Gastrocnemius medialis (tissue), 4 donors: ENCODE measurements at regions not wholly inside any gene's neighbourhood (a gene's known extent, or its start where the extent isn't known, plus 50 kb on each side); places are given as distances from the start of the nearest gene placed in this dataset.
A peak's percentile ranks its signal among the peaks of the same experiment; 100 is the strongest.
"Not testable (repeated sequence)": the region's sequence is repeated elsewhere in the genome, so short reads cannot be mapped to it uniquely, and the experiment has no call there.

Experiments
- ATAC-seq, 2 donors: fragments of 150-250 bp; one replicate each; pipeline ENCODE4 v1.9.1; 2016
- DNase-seq, 2 donors: peaks; one replicate each; pipeline ENCODE4 v3.0.0-alpha.2; 2019
- H3K27ac ChIP-seq, 4 donors: fragments of 200-600 bp; sonication (generic); 1 replicate in 1 of 4; 2 replicates in 3 of 4; pipeline ENCODE4 v1.5.1; 2016 to 2018; ENCODE audit warnings: mild to moderate bottlenecking in 2 of 4, moderate library complexity in 1 of 4
- H3K27me3 ChIP-seq, 3 donors: fragments of 200-600 bp; sonication (generic) in 2 of 3; 1 replicate in 1 of 3; 2 replicates in 2 of 3; pipeline versions ENCODE4 v1.5.1 to v1.6.0; 2016 to 2019; ENCODE audit warnings: mild to moderate bottlenecking in 1 of 3, moderate library complexity in 1 of 3
- H3K36me3 ChIP-seq, 2 donors: fragments of 200-600 bp; sonication (generic) in 1 of 2; one replicate each; pipeline ENCODE4 v1.5.1; 2017 to 2018
- H3K4me1 ChIP-seq, 2 donors: fragments of 200-600 bp; sonication (generic) in 1 of 2; one replicate each; pipeline ENCODE4 v1.5.1; 2016 to 2017; ENCODE audit warnings: mild to moderate bottlenecking in 2 of 2
- H3K4me3 ChIP-seq, 4 donors: fragments of 200-600 bp; sonication (generic) in 3 of 4; 1 replicate in 1 of 4; 2 replicates in 3 of 4; pipeline ENCODE4 v1.5.1; 2016 to 2019; ENCODE audit warnings: mild to moderate bottlenecking in 2 of 4
- H3K9me3 ChIP-seq, 3 donors: fragments of 200-600 bp; sonication (generic) in 2 of 3; 1 replicate in 1 of 3; 2 replicates in 2 of 3; pipeline ENCODE4 v1.5.1; 2016 to 2019
- POLR2A ChIP-seq, 2 donors: fragments of 450-650 bp; IDR thresholded peaks; one replicate each; pipeline ENCODE4 v1.6.1; 2017; ENCODE audit warnings: antibody characterized with exemption in 2 of 2, mild to moderate bottlenecking in 2 of 2, moderate library complexity in 2 of 2
- in situ Hi-C, 4 donors: fragments of 200-750 bp; cut with MboI; loops; one replicate each; pipeline versions ENCODE4 v1.15.0 to v1.8.0; 2017; ENCODE audit warnings: low sequenced_read_pairs in 4 of 4
- intact Hi-C: fragments of 100-400 bp; cut with DNase I; formaldehyde crosslinking; loops from one replicate; pipeline ENCODE4 v1.15.1; 2023; ENCODE audit warnings: low total_unique reads
- TF ChIP-seq, protein P1 (sequence below), 5 experiments: fragments of 450-650 bp in 3 of 5; fragments of 200-600 bp in 2 of 5; sonication (generic) in 2 of 5; IDR thresholded peaks in 4 of 5; conservative IDR thresholded peaks in 1 of 5; 1 replicate in 4 of 5; 2 replicates in 1 of 5; pipeline ENCODE4 v1.5.1; 2016 to 2019; ENCODE audit warnings: antibody characterized with exemption in 5 of 5, mild to moderate bottlenecking in 3 of 5, moderate library complexity in 3 of 5

DNA sequence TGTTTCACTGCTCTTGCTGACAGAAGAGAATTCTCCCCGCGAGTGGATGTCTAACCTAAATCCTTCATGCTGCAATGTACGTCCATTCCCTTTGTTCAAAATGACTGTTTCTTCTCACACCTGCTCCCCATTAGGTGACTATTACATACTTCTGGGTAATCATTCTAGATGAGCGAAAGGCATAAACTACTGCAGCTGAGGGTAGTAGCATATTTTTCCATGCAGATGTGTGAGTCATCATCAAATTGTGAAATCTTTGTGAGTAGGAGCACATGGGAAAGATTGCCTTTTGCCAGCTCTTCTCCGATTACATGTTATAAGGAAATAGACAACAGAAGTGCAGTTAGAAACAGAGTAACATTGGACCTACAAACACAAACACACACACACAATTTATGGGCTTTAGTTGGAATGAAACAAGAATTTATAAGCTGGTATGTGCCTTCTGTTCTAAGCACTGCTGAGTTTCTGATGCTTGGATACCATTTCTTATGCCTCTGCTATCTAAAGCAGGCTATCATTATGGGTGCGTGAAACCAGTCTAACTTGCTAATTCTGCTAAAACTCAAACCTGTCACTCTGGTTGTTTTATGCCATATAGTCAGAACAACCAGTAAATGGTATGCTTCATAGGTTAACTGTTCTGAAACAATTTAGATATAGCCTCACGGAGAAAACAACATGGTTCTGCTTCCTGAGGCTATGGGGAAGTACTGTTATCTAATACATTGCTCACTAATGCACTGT is 346.9 kb upstream of the PSMD7 start:
- peak overlapping the region in 3 of 4 donors; percentile 10 to 31 (median 14) for H3K4me3 ChIP-seq
- H3K9me3 ChIP-seq: no peaks in the 10 kb centered on the region
- intact Hi-C loops: no loop called here
- peaks cover 14 to 16% of the 10 kb centered on the region in 2 donors for H3K4me1 ChIP-seq
- H3K27ac ChIP-seq: peak overlapping the region; percentile 67 to 82 (median 74)
- TF ChIP-seq, protein P1, sequence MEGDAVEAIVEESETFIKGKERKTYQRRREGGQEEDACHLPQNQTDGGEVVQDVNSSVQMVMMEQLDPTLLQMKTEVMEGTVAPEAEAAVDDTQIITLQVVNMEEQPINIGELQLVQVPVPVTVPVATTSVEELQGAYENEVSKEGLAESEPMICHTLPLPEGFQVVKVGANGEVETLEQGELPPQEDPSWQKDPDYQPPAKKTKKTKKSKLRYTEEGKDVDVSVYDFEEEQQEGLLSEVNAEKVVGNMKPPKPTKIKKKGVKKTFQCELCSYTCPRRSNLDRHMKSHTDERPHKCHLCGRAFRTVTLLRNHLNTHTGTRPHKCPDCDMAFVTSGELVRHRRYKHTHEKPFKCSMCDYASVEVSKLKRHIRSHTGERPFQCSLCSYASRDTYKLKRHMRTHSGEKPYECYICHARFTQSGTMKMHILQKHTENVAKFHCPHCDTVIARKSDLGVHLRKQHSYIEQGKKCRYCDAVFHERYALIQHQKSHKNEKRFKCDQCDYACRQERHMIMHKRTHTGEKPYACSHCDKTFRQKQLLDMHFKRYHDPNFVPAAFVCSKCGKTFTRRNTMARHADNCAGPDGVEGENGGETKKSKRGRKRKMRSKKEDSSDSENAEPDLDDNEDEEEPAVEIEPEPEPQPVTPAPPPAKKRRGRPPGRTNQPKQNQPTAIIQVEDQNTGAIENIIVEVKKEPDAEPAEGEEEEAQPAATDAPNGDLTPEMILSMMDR (IDR thresholded peaks at IDR 0.05 in 4 of 5, conservative IDR thresholded peaks at IDR 0.05 in 1 of 5): no peak
- peak in 1 of 2 donors; percentile 34 for TF ChIP-seq POLR2A (IDR thresholded peaks at IDR 0.05)
- in situ Hi-C loops: no loop called here
- H3K27me3 ChIP-seq: no peaks in the 10 kb centered on the region
- no peaks in the 10 kb centered on the region for H3K36me3 ChIP-seq
- DNase-seq (peak; percentile 25 to 44), ATAC-seq (peak; percentile 98 to 99)

DNA sequence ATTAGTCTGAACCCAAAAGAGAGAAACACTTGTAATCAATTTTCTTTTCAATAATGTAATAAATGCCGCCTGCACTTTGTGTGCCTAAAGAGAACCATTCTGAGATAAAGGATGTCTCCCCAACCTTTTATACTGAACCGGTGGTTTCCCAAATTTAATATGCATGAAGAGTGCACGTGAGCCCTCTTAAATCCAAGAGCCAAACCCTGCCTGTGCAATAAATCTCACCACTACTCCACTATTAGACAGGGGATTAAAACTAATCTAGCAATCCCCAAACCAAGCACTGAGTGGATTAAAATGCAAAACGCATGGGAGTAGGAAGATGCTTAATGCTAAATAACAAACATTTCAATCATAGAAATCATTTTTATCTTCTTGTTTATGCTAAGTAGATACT is 351.0 kb upstream of the PSMD7 start:
- Histone ChIP-seq H3K9me3 (no peaks in the 10 kb centered on the region), H3K27me3 (no peaks in the 10 kb centered on the region), H3K36me3 (no peaks in the 10 kb centered on the region), H3K4me3 (no peak overlapping the region), H3K4me1 (peaks cover 14 to 16% of the 10 kb centered on the region in 2 donors), H3K27ac (no peak overlapping the region)
- DNase-seq: no peak
- in situ Hi-C loops: no loop called here
- no peak for ATAC-seq
- intact Hi-C loops: no loop called here
- TF ChIP-seq, protein P1 (IDR thresholded peaks at IDR 0.05 in 4 of 5, conservative IDR thresholded peaks at IDR 0.05 in 1 of 5): no peak
- no peak for TF ChIP-seq POLR2A (IDR thresholded peaks at IDR 0.05)

DNA sequence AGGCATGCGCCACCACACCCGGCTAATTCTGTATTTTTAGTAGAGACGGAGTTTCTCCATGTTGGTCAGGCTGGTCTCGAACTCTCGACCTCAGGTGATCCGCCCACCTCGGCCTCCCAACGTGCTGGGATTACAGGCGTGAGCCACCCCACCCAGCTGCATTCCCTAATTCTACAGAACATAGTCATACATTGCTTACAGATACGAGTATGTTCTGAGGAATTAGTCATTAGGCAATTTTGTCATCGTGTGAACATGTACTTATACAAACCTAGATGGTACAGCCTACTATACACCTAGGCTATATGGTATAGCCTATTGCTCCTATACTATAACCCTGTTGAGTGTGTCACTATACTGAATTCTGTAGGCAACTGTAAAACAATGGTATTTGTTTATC is 353.4 kb upstream of the PSMD7 start:
- in situ Hi-C loops, H3K27me3 ChIP-seq, DNase-seq, H3K9me3 ChIP-seq, H3K4me1 ChIP-seq, ATAC-seq, H3K36me3 ChIP-seq, H3K4me3 ChIP-seq, intact Hi-C loops, H3K27ac ChIP-seq: not testable (repeated sequence)

DNA sequence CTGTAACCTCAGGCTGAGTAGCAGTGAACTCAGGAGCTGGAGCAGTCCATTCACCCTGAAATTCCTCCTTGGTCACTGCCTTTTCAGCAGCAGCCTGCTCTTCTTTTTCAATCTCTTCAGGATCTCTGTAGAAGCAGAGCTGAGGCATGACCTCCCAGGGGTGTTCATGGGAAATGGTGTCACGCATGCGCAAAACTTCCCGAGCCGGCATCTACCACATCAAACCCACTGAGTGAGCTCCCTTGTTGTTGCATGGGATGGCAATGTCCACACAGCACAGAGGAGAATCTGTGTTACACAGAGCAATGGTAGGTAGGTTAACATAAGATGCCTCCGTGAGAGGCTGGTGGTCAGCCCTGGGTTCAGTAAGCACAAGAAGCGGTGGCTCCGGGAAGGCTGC is 355.8 kb upstream of the PSMD7 start:
- DNase-seq, intact Hi-C loops: not testable (repeated sequence)

DNA sequence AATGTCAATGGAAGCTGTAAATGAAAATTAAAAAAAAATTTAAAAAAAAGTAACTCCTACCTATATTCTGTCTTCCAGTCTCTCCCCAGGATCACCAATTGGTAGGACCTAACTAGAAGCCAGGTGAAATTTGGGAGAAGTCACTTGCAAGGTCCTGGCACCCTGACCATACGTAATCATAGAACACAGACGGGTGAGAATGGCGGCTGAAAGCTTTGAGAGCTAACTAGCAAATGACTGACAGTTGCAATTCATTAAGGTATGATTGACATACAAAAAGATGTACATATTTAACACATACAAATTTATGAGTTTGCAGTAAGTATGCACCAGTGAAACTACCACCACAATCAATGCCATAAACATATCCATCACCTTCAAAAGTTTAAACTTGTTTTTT is 372.7 kb upstream of the PSMD7 start:
- no peak for ATAC-seq
- no peak overlapping the region for H3K27ac ChIP-seq
- in situ Hi-C loops: no loop called here
- DNase-seq: no peak
- H3K27me3 ChIP-seq: no peaks in the 10 kb centered on the region
- no peak overlapping the region for H3K4me3 ChIP-seq
- no peaks in the 10 kb centered on the region for H3K4me1 ChIP-seq
- no peaks in the 10 kb centered on the region for H3K36me3 ChIP-seq
- no peak for TF ChIP-seq POLR2A (IDR thresholded peaks at IDR 0.05)
- TF ChIP-seq, protein P1 (IDR thresholded peaks at IDR 0.05 in 4 of 5, conservative IDR thresholded peaks at IDR 0.05 in 1 of 5): no peak
- H3K9me3 ChIP-seq: no peaks in the 10 kb centered on the region
- intact Hi-C loops: no loop called here

More for the DNA sequence above, 355.8 kb upstream of the PSMD7 start:
- H3K27ac ChIP-seq, ATAC-seq, in situ Hi-C loops, H3K4me1 ChIP-seq, H3K36me3 ChIP-seq, H3K27me3 ChIP-seq, H3K4me3 ChIP-seq, H3K9me3 ChIP-seq: not testable (repeated sequence)

DNA sequence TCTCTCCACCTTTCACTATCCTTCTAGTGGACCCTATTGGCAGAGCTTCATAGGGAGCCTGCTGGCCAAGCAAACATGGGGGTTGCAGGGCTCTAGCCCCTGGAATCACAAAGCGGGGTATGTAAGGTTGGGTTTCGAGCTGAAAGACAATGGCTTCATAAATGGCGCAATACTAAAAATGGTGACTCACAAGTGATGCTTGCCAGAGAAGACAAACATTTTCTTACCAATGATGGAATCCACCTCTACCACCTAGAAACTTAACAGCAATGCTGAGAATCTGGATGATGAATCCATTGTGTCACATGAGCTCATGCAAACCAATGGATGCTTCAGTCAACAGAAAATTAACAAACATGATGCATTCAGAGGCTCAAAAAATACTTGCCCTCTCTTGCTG is 375.3 kb upstream of the PSMD7 start:
- Histone ChIP-seq H3K36me3 (no peaks in the 10 kb centered on the region), H3K27ac (no peak overlapping the region), H3K4me1 (no peaks in the 10 kb centered on the region), H3K27me3 (no peaks in the 10 kb centered on the region), H3K4me3 (no peak overlapping the region), H3K9me3 (no peaks in the 10 kb centered on the region)
- no peak for TF ChIP-seq POLR2A (IDR thresholded peaks at IDR 0.05)
- TF ChIP-seq, protein P1 (IDR thresholded peaks at IDR 0.05 in 4 of 5, conservative IDR thresholded peaks at IDR 0.05 in 1 of 5): no peak
- intact Hi-C loops: no loop called here
- in situ Hi-C loops: no loop called here
- no peak for ATAC-seq
- DNase-seq: no peak
